Kidney (tissue), 13 donors: ENCODE measurements at regions not wholly inside any gene's neighbourhood (a gene's known extent, or its start where the extent isn't known, plus 50 kb on each side); places are given as distances from the start of the nearest gene placed in this dataset.

Experiments used
- DNase-seq, 5 donors: peaks; one replicate each; pipeline ENCODE4 v3.0.0-alpha.2; 2013 to 2020
- FAIRE-seq: peaks from 2 replicates; lab custom pipeline; 2012; peaks lifted over from hg19 to GRCh38; lab: Jason Lieb, UNC
- H3K27ac ChIP-seq, 2 donors: one replicate each; pipeline ENCODE4 v1.7.0; 2013; ENCODE audit warnings: low read depth in 2 of 2, low read length in 2 of 2, inconsistent platforms in 1 of 2
- H3K27me3 ChIP-seq: one replicate; pipeline ENCODE4 v1.7.1; 2013; ENCODE audit warnings: low read length, inconsistent platforms; ENCODE audit not compliant: control insufficient read depth, insufficient read depth
- H3K36me3 ChIP-seq, 3 donors: one replicate each; pipeline versions ENCODE4 v1.7.0 to v1.7.1; 2013; ENCODE audit warnings: low read length in 3 of 3, control low read depth in 1 of 3, inconsistent platforms in 1 of 3; ENCODE audit not compliant: insufficient read depth in 3 of 3, control insufficient read depth in 2 of 3
- H3K4me1 ChIP-seq, 3 donors: one replicate each; pipeline versions ENCODE4 v1.7.0 to v1.7.1; 2013; ENCODE audit warnings: low read length in 3 of 3, inconsistent platforms in 1 of 3, low read depth in 1 of 3; ENCODE audit not compliant: control insufficient read depth in 2 of 3, insufficient read depth in 2 of 3
- H3K4me3 ChIP-seq, 3 donors: one replicate each; pipeline versions ENCODE4 v1.7.0 to v1.8.1; 2013; ENCODE audit warnings: low read length in 3 of 3, control low read depth in 1 of 3, inconsistent platforms in 1 of 3
- H3K9ac ChIP-seq, 3 donors: one replicate each; pipeline versions ENCODE4 v1.7.0 to v1.7.1; 2013; ENCODE audit warnings: low read length in 3 of 3, control low read depth in 1 of 3, inconsistent platforms in 1 of 3
- H3K9me3 ChIP-seq, 3 donors: one replicate each; pipeline versions ENCODE4 v1.7.0 to v1.7.1; 2013; ENCODE audit warnings: low read length in 3 of 3, control low read depth in 1 of 3, inconsistent platforms in 1 of 3; ENCODE audit not compliant: control insufficient read depth in 2 of 3, insufficient read depth in 1 of 3
- CTCF ChIP-seq: IDR thresholded peaks from 3 replicates; pipeline ENCODE4 v1.5.1; 2012; ENCODE audit warnings: mild to moderate bottlenecking, moderate library complexity, borderline replicate concordance; ENCODE audit not compliant: insufficient read depth; ENCODE audit errors: extremely low read depth
- intact Hi-C: fragments of 100-400 bp; cut with DNase I; formaldehyde crosslinking; loops from one replicate; pipeline ENCODE4 v1.11.1; 2022
- donor health status: control.
- donor health status: control.
- donor health status: control.
- donor health status: control.
- donor health status: control.
- donor health status: DM: yes; HTN: yes; CAD: no.
- donor health status: Normal renal cell carcinoma (clear cell type).

GRCh38 chr4:137378821-137379220 is 153.5 kb downstream of the PCDH18 start:
- Histone ChIP-seq H3K9me3 (no peaks in the 10 kb centered on the region), H3K27ac (no peak overlapping the region), H3K27me3 (no peaks in the 10 kb centered on the region), H3K36me3 (no peaks in the 10 kb centered on the region), H3K4me3 (no peak overlapping the region), H3K4me1 (no peaks in the 10 kb centered on the region), H3K9ac (no peak overlapping the region)
- intact Hi-C loops = no loop called here
- no peak for TF ChIP-seq CTCF
- FAIRE-seq = no peak
- no peak for DNase-seq

- no peak for FAIRE-seq
- no peak overlapping the region for H3K27ac ChIP-seq
- no peak overlapping the region for H3K9ac ChIP-seq
- no peaks in the 10 kb centered on the region for H3K9me3 ChIP-seq
- no peaks in the 10 kb centered on the region for H3K4me1 ChIP-seq
- no peaks in the 10 kb centered on the region for H3K36me3 ChIP-seq
- no peak overlapping the region for H3K4me3 ChIP-seq
- no peak for DNase-seq
- TF ChIP-seq CTCF = no peak
- no peaks in the 10 kb centered on the region for H3K27me3 ChIP-seq
- intact Hi-C loops = no loop called here
These were observed 153.9 kb downstream of the PCDH18 start for GRCh38 chr4:137378393-137378792.

GRCh38 chr4:137376312-137376711 is 156.0 kb downstream of the PCDH18 start:
- DNase-seq (no peak), FAIRE-seq (peak; percentile 68)
- Histone ChIP-seq H3K27me3 (no peaks in the 10 kb centered on the region), H3K36me3 (no peaks in the 10 kb centered on the region), H3K9ac (no peak overlapping the region), H3K9me3 (no peaks in the 10 kb centered on the region), H3K4me3 (no peak overlapping the region), H3K27ac (no peak overlapping the region), H3K4me1 (no peaks in the 10 kb centered on the region)
- no peak for TF ChIP-seq CTCF
- intact Hi-C loops = no loop called here
